Mammary epithelial cell (primary cell): ENCODE measurements at regions not wholly inside any gene's neighbourhood (a gene's known extent, or its start where the extent isn't known, plus 50 kb on each side); places are given as distances from the start of the nearest gene placed in this dataset.

ENCODE experiments used
- CTCF ChIP-seq, 2 donors: IDR thresholded peaks in 1 of 2; conservative IDR thresholded peaks in 1 of 2; 2 replicates each; pipeline ENCODE4 v1.5.1; 2011 to 2012; ENCODE audit warnings: inconsistent platforms in 2 of 2, low read length in 2 of 2, mild to moderate bottlenecking in 2 of 2, control low read depth in 1 of 2, low read depth in 1 of 2; ENCODE audit not compliant: insufficient read depth in 1 of 2; ENCODE audit errors: extremely low read depth in 1 of 2
- EZH2 ChIP-seq: IDR thresholded peaks from 2 replicates; pipeline ENCODE4 v1.6.1; 2012; ENCODE audit warnings: low read length, inconsistent platforms, borderline replicate concordance

GRCh38 chr11:121801781-121802180 is 314.2 kb downstream of the BLID start:
- TF ChIP-seq CTCF (conservative IDR thresholded peaks at IDR 0.05 in 1 of 2, IDR thresholded peaks at IDR 0.05 in 1 of 2; ENCODE audit: extremely low read depth in 1 of 2, insufficient read depth in 1 of 2, low read depth in 1 of 2, low read length in 2 of 2) (no peak), EZH2 (no peak)
